ENCODE measurements at regions not wholly inside any gene's neighbourhood (a gene's known extent, or its start where the extent isn't known, plus 50 kb on each side); places are given as distances from the start of the nearest gene placed in this dataset.

- DNase-seq = no peak
Measured at GRCh38 chr20:39954621-39955020, 734.4 kb downstream of the MAFB start.

DNA sequence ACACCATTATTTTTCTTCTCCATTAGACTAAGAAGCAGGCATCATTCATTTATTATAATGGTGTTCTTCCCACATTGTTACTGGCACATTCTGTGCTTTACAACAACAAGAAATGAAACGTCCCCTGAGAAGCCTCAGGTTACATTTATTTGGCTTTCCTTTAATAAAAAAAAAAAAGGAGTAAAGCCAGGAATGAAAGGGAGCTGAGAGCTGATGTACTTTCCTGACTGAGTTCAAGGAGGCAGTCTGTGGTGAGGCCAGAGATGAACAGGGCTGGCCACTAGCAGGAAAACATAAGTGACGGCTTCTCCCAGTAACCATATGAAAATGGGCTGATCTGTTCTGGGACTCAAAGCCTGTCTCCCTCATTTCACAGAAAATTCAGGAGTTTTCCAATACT, 742.1 kb downstream of the MAFB start:
- no peak for DNase-seq

- no peak for DNase-seq
Measured at GRCh38 chr20:39946053-39946810, 742.8 kb downstream of the MAFB start.

- DNase-seq = no peak
Measured at GRCh38 chr20:39944861-39945260, 744.2 kb downstream of the MAFB start.

- DNase-seq = no peak
Measured at GRCh38 chr20:39943336-39943735, 745.7 kb downstream of the MAFB start.

GRCh38 chr20:39941245-39941644, 747.8 kb downstream of the MAFB start:
- DNase-seq = no peak

GRCh38 chr20:39939241-39939865, 749.7 kb downstream of the MAFB start:
- DNase-seq = no peak

DNA sequence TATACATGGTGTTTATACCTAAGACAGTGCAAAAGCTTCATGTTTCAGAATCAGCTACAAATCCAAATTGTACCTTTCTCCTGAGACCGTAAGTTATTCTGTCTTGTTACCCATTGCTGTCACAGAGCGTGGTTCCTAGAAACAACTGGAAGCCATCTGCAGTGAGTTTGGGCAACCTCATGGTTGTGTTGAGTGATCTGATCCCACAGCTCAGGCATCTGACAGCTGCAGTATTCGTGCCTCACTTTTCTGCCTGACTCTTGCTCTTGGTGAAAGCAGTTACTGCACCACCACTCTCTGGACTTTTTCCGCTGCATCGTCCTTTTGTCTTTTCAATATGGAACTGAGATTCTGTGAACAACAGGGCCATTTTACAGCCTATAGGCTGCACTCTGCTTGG, 752.6 kb downstream of the MAFB start:
- DNase-seq = no peak

GRCh38 chr20:39935901-39936300, 753.1 kb downstream of the MAFB start:
- DNase-seq = no peak

DNA sequence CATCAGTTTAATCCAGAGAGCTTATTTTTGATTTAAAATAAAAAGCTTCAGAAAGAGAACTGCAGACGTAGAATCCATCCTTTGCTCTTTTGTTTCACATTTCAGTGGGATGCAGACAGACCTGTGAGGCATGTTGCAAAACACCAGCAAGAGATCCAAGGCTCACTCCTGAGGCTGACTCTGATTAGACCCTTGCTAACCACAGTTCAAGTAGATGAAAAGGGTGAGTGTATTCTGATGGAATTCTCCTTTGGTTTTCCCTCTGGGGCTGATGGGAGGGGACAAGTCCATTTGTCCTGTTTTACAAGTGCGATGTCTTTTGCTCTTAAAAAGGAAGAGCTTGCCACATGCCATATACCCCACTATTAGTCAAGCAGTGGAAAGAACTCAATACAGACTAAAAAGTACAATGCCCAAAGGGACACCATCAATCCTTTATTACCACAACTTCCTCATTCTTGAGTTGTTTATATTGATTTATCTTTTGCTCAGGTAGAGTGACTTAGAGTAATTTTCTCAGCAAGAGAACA, 772.7 kb downstream of the MAFB start:
- DNase-seq = no peak

DNA sequence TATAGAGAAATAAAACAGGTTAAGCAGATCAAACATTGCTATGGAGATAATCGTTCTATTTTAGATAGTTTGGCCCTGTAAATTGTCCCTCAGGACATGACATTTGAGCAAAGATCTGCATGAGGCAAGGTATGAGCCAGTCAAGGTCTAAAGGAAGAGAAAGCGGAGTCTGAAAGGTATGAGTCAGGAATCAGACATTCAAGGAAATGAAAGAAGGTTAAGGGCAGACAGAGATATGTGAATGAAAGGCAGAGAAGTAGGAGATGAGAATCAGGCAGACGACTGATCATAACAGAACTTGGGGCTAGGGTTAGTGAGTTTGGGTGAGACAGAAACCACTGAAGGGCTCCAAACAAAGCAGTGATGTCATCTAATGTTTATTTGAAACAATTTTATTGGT, 775.8 kb downstream of the MAFB start:
- no peak for DNase-seq

- DNase-seq = no peak
Measured at GRCh38 chr20:39911497-39911896, 777.5 kb downstream of the MAFB start.

DNA sequence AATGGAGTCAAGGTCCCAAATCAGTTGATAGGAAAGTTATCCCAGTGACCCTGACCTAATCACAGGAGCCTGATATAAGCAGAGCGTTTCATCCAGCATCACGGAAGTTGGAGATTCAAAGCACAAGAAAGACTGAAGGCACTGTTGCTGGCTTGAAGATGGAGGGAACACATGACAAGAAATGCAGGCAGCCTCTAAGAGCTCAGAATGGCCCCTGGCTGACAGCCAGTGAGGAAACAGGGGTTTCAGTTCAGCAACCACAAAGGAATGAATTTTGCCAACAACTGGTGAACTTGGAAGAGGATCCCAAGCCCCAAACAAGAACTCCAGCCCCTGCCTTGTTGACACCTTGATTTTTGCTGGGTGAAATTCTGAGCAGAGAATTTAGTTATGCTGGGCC, 778.5 kb downstream of the MAFB start:
- no peak for DNase-seq

DNA sequence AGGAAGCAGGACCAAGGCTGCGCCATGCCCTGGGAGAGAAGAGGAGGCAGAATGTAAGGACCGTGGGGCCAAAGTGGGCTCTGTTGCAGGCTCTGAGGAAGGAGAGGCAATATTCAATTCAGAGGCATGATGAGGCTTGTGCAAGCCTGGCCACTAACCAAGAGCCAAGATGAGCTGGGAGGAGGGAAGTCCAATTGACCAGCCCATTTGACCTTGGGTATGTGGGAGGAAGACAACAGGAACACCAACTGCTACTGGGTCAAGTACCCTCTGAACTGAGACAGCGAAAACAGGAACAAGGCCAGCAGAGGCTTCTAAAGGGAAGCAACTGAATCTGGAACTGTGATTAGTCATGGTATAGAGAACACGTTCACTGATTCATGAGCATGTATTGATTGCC, 779.6 kb downstream of the MAFB start:
- DNase-seq = no peak

DNA sequence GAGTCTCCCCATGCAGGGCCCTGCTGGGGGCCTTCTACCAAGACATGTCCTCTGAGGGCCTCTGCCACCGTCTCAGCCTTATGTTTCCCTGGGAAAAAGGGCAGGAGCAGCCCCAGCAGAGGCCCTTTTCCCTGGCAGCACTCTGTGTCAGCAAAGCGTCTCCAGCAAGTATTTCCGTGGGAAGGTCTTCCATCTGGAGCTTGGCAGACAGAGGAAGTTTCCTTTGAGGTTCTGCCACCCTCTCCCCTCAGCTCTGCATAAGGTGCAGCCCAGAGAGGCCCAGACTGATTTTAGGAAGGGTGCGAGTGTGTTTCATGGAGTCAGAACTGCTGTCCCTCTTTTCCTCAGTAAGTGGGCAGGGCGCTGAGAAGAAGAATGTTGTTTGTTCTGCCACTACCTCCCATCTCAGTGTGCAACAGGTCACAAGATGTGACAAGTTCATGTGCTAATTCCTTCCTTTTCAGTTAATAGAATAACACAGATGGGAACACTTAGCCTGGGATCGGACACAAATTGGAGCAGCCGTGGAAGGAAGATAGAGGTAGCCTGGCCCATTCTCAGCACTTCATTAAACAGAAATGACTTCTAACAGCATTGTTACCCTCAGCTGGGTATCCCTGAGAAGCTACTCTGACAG, 784.4 kb downstream of the MAFB start:
- no peak for DNase-seq

DNA sequence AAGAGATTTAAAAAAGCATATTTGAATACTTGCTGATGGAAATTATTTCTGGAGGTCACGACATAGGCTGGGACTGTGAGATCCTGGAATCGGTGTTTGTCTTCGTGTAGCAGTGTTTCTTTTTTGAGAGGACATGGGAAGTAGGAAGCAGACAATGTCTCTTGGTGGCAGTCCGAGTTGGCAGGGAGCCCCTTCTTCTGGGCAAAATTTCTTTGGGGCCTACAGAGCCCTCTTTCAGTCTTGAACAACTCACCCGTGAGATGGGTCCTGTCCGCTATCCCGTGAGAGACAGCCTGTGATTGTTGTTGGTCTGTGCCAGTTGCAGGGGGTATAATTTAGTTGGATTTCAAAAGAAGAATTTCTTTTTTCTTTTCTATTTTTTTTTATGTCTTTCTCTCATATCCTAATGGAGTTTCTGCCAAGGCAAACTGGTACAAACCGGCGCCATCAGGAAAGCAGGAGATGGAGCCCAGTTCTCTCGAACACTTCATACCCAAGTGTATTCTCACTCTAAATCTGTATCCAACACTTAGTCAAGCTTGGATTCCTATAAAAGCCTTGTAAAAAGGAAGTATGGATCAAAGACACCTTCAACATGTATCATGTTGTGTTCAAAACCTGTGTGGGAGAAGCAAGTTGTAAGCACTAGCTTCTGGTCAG, 785.1 kb downstream of the MAFB start:
- DNase-seq = no peak

GRCh38 chr20:39899881-39900280, 789.2 kb downstream of the MAFB start:
- DNase-seq = no peak

GRCh38 chr20:39898467-39898852, 790.6 kb downstream of the MAFB start:
- no peak for DNase-seq

DNA sequence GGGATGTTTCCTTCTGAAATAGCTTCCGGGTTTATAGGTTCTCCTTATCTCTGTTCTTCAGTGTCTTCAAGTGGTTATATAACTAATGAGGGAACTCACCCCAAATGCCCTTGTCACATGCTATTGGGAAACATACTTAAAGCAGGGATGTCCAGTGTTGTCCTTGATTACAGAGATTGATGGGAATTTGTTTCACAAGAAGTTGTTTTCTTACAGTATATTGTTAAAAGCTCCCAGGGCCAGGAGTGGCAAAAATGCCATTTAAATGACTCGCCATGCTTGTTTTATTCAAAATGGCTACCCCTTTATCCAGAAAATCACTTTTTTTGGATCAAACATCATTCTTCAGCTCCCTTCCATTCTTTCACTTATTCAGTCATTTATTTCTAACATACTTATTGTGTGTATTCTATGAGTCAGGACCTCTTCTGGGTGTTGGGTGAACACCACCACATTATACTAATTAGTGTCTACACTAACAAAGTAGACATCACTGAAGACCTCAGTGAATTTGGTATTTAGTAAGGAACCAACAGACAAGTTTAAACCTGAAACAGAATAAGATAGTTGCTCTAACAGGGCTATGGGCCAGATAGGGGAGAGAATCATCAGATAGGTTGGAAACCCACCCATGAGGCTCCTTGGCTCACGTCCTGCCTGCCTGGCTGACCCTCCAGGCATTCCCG, 791.1 kb downstream of the MAFB start:
- DNase-seq = no peak

DNA sequence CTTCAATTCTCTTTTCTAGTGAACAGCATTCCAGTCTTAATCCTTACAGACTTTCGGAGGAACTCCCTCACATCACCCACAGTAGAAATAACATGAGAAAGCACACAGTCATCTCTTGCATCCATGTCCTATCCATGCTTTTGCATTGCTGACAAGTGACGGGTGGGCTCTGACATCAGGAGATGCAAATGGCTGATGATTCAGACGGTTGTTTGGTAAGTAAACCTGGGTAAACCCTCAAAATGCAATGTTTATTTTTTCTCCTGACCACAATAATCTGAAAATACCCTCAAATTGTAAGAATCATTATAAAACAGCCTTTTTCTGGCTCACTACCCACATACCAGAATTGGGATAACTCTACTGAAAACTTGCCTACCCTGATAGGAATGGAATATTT, 792.0 kb downstream of the MAFB start:
- DNase-seq = no peak

GRCh38 chr20:39894067-39894466, 795.0 kb downstream of the MAFB start:
- no peak for DNase-seq

- no peak for DNase-seq
Measured at GRCh38 chr20:39893003-39893685, 795.9 kb downstream of the MAFB start.

Measured in NCI-H1092 treated with DMSO at 0.1 percent for 48 hours (cell line).